GM10266 (cell line): ENCODE measurements at regions not wholly inside any gene's neighbourhood (a gene's known extent, or its start where the extent isn't known, plus 50 kb on each side); places are given as distances from the start of the nearest gene placed in this dataset.

Experiments used
- DNase-seq: peaks from one replicate; pipeline ENCODE4 v3.0.0; 2012; ENCODE audit errors: extremely low spot score
- CTCF ChIP-seq: IDR thresholded peaks from 2 replicates; pipeline ENCODE4 v1.5.1; 2012; ENCODE audit warnings: mild to moderate bottlenecking, low read depth; ENCODE audit not compliant: control insufficient read depth, insufficient read depth; ENCODE audit errors: missing control alignments

GRCh38 chr4:149983931-149984330, 94.3 kb upstream of the DCLK2 start:
- no peak for DNase-seq
- no peak for TF ChIP-seq CTCF

- no peak for TF ChIP-seq CTCF
Measured at GRCh38 chr4:149985981-149986380, 92.3 kb upstream of the DCLK2 start.

GRCh38 chr4:149986917-149987316, 91.3 kb upstream of the DCLK2 start:
- no peak for TF ChIP-seq CTCF
- no peak for DNase-seq

More at GRCh38 chr4:149985981-149986380, 92.3 kb upstream of the DCLK2 start:
- no peak for DNase-seq

GRCh38 chr4:149987330-149988086, 90.7 kb upstream of the DCLK2 start:
- TF ChIP-seq CTCF, result no peak
- no peak for DNase-seq

- DNase-seq, result no peak
- no peak for TF ChIP-seq CTCF
Measured at GRCh38 chr4:149988087-149988410, 90.2 kb upstream of the DCLK2 start.

GRCh38 chr4:149993030-149993429, 85.2 kb upstream of the DCLK2 start:
- no peak for DNase-seq
- TF ChIP-seq CTCF, result no peak

- no peak for TF ChIP-seq CTCF
- no peak for DNase-seq
Measured at GRCh38 chr4:149995134-149995756, 83.0 kb upstream of the DCLK2 start.
